ENCODE measurements at regions not wholly inside any gene's neighbourhood (a gene's known extent, or its start where the extent isn't known, plus 50 kb on each side); places are given as distances from the start of the nearest gene placed in this dataset.

GRCh38 chr7:98463837-98464557 is 63.1 kb upstream of the BAIAP2L1 start:
- no peaks in the 10 kb centered on the region for H3K36me3 Mint-ChIP-seq (ENCODE audit: low read depth)
- TF ChIP-seq JUNB (IDR thresholded peaks at IDR 0.05; ENCODE audit: unreplicated experiment) (no peak), STAT1 (IDR thresholded peaks at IDR 0.05; ENCODE audit: unreplicated experiment) (no peak), POLR2AphosphoS5 (IDR thresholded peaks at IDR 0.05; ENCODE audit: low read depth) (no peak), CREB1 (CRISPR knock-in tag; IDR thresholded peaks at IDR 0.05; ENCODE audit: low read depth) (no peak), REST (IDR thresholded peaks at IDR 0.05; ENCODE audit: unreplicated experiment) (no peak), ZNF331 (CRISPR knock-in tag; IDR thresholded peaks at IDR 0.05; ENCODE audit: low read depth) (no peak), ZNF462 (CRISPR knock-in tag; IDR thresholded peaks at IDR 0.05) (no peak), EZH2phosphoT487 (IDR thresholded peaks at IDR 0.05; ENCODE audit: unreplicated experiment) (no peak), ETS1 (IDR thresholded peaks at IDR 0.05) (no peak), ZNF114 (CRISPR knock-in tag; IDR thresholded peaks at IDR 0.05) (no peak), EZH2 (IDR thresholded peaks at IDR 0.05; ENCODE audit: low read depth, unreplicated experiment) (no peak), CTCF (conservative IDR thresholded peaks at IDR 0.05; ENCODE audit: low read depth in 2 of 2) (no peak), NANOG (IDR thresholded peaks at IDR 0.05; ENCODE audit: borderline replicate concordance) (no peak)

More at GRCh38 chr7:98463837-98464557, 63.1 kb upstream of the BAIAP2L1 start:
- Mint-ChIP-seq H3K27me3 (ENCODE audit: insufficient read depth, low read depth, poor library complexity) (peaks cover 13% of the 10 kb centered on the region), H3K4me3 (no peak overlapping the region), H3K27ac (no peak overlapping the region), H3K4me1 (peaks cover 2% of the 10 kb centered on the region; the same call in 1 of the 3 replicates), H3K9me3 (peaks cover 6% of the 10 kb centered on the region)
- Histone ChIP-seq H4K20me1 (replicated peaks; ENCODE audit: insufficient read depth) (no peaks in the 10 kb centered on the region), H3K79me2 (replicated peaks; ENCODE audit: insufficient read depth) (no peaks in the 10 kb centered on the region), H3K4me2 (no peak overlapping the region), H3K36me3 (ENCODE audit: insufficient read depth) (no peaks in the 10 kb centered on the region), H3K4me1 (ENCODE audit: insufficient read depth) (no peaks in the 10 kb centered on the region), H2AFZ (no peak overlapping the region), H3K4me3 (no peak overlapping the region), H3K27ac (ENCODE audit: low read depth) (no peak overlapping the region), H3F3A (replicated peaks; ENCODE audit: low read depth) (no peaks in the 10 kb centered on the region), H3K27me3 (ENCODE audit: insufficient read depth) (peaks cover under 1% of the 10 kb centered on the region; the same call in 1 of the 2 replicates), H3K9me2 (ENCODE audit: insufficient read depth) (no peaks in the 10 kb centered on the region)
- ATAC-seq: no peak
- no peak for DNase-seq (ENCODE audit: low spot score)

All from GM23338 (cell line).